ENCODE measurements at regions not wholly inside any gene's neighbourhood (a gene's known extent, or its start where the extent isn't known, plus 50 kb on each side); places are given as distances from the start of the nearest gene placed in this dataset.
"Not testable (repeated sequence)": the region's sequence is repeated elsewhere in the genome, so short reads cannot be mapped to it uniquely, and the experiment has no call there.

DNA sequence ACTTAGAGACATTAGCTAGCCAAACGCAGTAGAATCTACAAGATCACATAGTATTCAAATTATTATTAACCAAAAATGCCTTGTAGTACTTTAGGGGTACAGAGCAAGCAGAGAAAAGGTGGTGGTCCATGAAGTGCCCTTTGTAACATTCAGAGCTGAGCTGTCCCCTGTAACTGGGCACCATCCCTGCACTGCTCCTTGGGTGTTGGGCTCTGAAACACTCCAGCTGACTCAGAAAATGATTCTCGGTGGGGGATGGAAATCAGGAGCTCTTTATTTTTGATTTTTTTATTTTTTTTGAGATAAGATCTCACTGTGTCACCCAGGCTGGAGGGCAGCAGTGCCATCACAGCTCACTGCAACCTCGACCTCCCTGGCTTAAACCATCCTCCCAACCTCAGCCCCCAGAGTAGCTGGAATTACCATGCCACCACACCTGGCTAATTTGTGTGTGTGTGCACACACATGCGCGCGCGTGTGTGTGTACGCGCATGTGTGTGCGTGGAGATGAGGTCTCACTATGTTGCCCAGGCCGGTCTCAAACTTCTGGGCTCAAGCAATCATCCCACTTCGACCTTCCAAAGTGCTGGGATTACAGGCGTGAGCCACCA lies 342.6 kb downstream of the BCL2L11 start:
- TF ChIP-seq, protein P1, sequence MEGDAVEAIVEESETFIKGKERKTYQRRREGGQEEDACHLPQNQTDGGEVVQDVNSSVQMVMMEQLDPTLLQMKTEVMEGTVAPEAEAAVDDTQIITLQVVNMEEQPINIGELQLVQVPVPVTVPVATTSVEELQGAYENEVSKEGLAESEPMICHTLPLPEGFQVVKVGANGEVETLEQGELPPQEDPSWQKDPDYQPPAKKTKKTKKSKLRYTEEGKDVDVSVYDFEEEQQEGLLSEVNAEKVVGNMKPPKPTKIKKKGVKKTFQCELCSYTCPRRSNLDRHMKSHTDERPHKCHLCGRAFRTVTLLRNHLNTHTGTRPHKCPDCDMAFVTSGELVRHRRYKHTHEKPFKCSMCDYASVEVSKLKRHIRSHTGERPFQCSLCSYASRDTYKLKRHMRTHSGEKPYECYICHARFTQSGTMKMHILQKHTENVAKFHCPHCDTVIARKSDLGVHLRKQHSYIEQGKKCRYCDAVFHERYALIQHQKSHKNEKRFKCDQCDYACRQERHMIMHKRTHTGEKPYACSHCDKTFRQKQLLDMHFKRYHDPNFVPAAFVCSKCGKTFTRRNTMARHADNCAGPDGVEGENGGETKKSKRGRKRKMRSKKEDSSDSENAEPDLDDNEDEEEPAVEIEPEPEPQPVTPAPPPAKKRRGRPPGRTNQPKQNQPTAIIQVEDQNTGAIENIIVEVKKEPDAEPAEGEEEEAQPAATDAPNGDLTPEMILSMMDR (IDR thresholded peaks at IDR 0.05), result not testable (repeated sequence)
- TF ChIP-seq POLR2A, EP300, POLR2AphosphoS5 (IDR thresholded peaks at IDR 0.05): not testable (repeated sequence)

All from sigmoid colon (tissue), 4 donors.